ENCODE measurements at regions not wholly inside any gene's neighbourhood (a gene's known extent, or its start where the extent isn't known, plus 50 kb on each side); places are given as distances from the start of the nearest gene placed in this dataset.

GRCh38 chr1:219050086-219050821 is 123.4 kb upstream of the LYPLAL1 start:
- Mint-ChIP-seq H3K36me3 (ENCODE audit: low read depth) (no peaks in the 10 kb centered on the region), H3K4me1 (peaks cover 15% of the 10 kb centered on the region), H3K9me3 (no peaks in the 10 kb centered on the region), H3K27me3 (ENCODE audit: low read depth) (no peaks in the 10 kb centered on the region), H3K27ac (peak overlapping the region in 2 of 3 experiments; percentile 56 to 81), H3K4me3 (no peak overlapping the region)
- no peak for TF ChIP-seq CTCF (IDR thresholded peaks at IDR 0.05; ENCODE audit: unreplicated experiment in 3 of 3)

GRCh38 chr1:219050822-219051125 is 122.9 kb upstream of the LYPLAL1 start:
- no peak overlapping the region for H3K4me3 Mint-ChIP-seq
- H3K27ac Mint-ChIP-seq, result no peak overlapping the region
- no peak for TF ChIP-seq CTCF (IDR thresholded peaks at IDR 0.05; ENCODE audit: unreplicated experiment in 3 of 3)
- peaks cover 15% of the 10 kb centered on the region for H3K4me1 Mint-ChIP-seq
- H3K27me3 Mint-ChIP-seq (ENCODE audit: low read depth), result no peaks in the 10 kb centered on the region
- H3K9me3 Mint-ChIP-seq, result peaks cover 2% of the 10 kb centered on the region
- H3K36me3 Mint-ChIP-seq (ENCODE audit: low read depth), result no peaks in the 10 kb centered on the region

GRCh38 chr1:219051547-219051946 is 122.1 kb upstream of the LYPLAL1 start:
- Mint-ChIP-seq H3K27me3 (ENCODE audit: low read depth) (no peaks in the 10 kb centered on the region), H3K4me1 (peaks cover 15% of the 10 kb centered on the region), H3K4me3 (no peak overlapping the region), H3K9me3 (peaks cover 4% of the 10 kb centered on the region), H3K27ac (no peak overlapping the region), H3K36me3 (ENCODE audit: low read depth) (no peaks in the 10 kb centered on the region)
- no peak for TF ChIP-seq CTCF (IDR thresholded peaks at IDR 0.05; ENCODE audit: unreplicated experiment in 3 of 3)

GRCh38 chr1:219058891-219059820 is 114.5 kb upstream of the LYPLAL1 start:
- Mint-ChIP-seq H3K4me3 (no peak overlapping the region), H3K27me3 (ENCODE audit: low read depth) (no peaks in the 10 kb centered on the region), H3K36me3 (ENCODE audit: low read depth) (no peaks in the 10 kb centered on the region), H3K27ac (no peak overlapping the region), H3K9me3 (peaks cover 9% of the 10 kb centered on the region), H3K4me1 (no peaks in the 10 kb centered on the region)
- no peak for TF ChIP-seq CTCF (IDR thresholded peaks at IDR 0.05; ENCODE audit: unreplicated experiment in 3 of 3)

GRCh38 chr1:219060798-219061197 is 112.9 kb upstream of the LYPLAL1 start:
- TF ChIP-seq CTCF (IDR thresholded peaks at IDR 0.05; ENCODE audit: unreplicated experiment in 3 of 3), result no peak
- no peak overlapping the region for H3K4me3 Mint-ChIP-seq
- no peak overlapping the region for H3K27ac Mint-ChIP-seq

More at GRCh38 chr1:219060798-219061197, 112.9 kb upstream of the LYPLAL1 start:
- H3K36me3 Mint-ChIP-seq (ENCODE audit: low read depth), result no peaks in the 10 kb centered on the region
- no peaks in the 10 kb centered on the region for H3K27me3 Mint-ChIP-seq (ENCODE audit: low read depth)
- H3K4me1 Mint-ChIP-seq, result peaks cover 2% of the 10 kb centered on the region
- peaks cover 7% of the 10 kb centered on the region for H3K9me3 Mint-ChIP-seq

All from nephron (organoid).